Heart left ventricle (tissue), 13 donors: ENCODE measurements at regions not wholly inside any gene's neighbourhood (a gene's known extent, or its start where the extent isn't known, plus 50 kb on each side); places are given as distances from the start of the nearest gene placed in this dataset.

Source experiments
- CTCF ChIP-seq, 12 donors: fragments of 200-600 bp; sonication (generic) in 4 of 12; IDR thresholded peaks; one replicate each; pipeline versions ENCODE4 v1.5.0 to v1.8.0; 2018 to 2022; ENCODE audit warnings: antibody characterized with exemption in 12 of 12, mild to moderate bottlenecking in 5 of 12
- POLR2A ChIP-seq, 2 donors: fragments of 450-650 bp; IDR thresholded peaks; one replicate each; pipeline ENCODE4 v1.6.1; 2017; ENCODE audit warnings: antibody characterized with exemption in 2 of 2, mild to moderate bottlenecking in 2 of 2, moderate library complexity in 2 of 2
- donor health status: ischemic (EF 13 %, LVEDD 7.1; RV severe dilation, severe dysfunction).
- donor health status: DM: no; HTN: yes; CAD: no.
- donor health status: DM: no; HTN: no; CAD: no.
- donor health status: ischemic (EF 25% LVEDD 6.9; RV normal size, moderate dysfunction).
- donor health status: ischemic (EF 25% LVEDD 5.7; RV mildly dilated, moderate dysfunction).
- donor health status: ischemic (EF 35%, LVEDD 5.7; RV mildly dilated, moderate dysfunction).
- donor health status: nonischemic (EF 11% LVEDD 7.7; RV severe dilation, severe dysfunction).
- donor health status: DM: yes; HTN: yes; CAD: no.
- donor health status: PGD.
- donor health status: ischemic (EF 29% LVEDD 5.4; RV normal size, mild dysfunction).
- donor health status: nonischemic (EF 23%, LVEDD 6.1; RV moderate dilation, normal function).

- TF ChIP-seq CTCF (IDR thresholded peaks at IDR 0.05) (no peak), POLR2A (IDR thresholded peaks at IDR 0.05) (no peak)
Measured at GRCh38 chr12:93297536-93297935, 80.2 kb upstream of the NUDT4 start.
